SK-N-SH (cell line): ENCODE measurements at regions not wholly inside any gene's neighbourhood (a gene's known extent, or its start where the extent isn't known, plus 50 kb on each side); places are given as distances from the start of the nearest gene placed in this dataset.

Experiments used
- CTCF ChIA-PET: fragments of 300-600, 350-600 bp; formaldehyde crosslinking; extraction: SDS; loops from one replicate; lab custom pipeline; 2021; lab: Yijun Ruan, JAX
- POLR2A ChIA-PET: fragments of 350-600 bp; sonication (Branson Sonifier 250); formaldehyde crosslinking; extraction: SDS; loops from one replicate; lab custom pipeline; 2020; ENCODE audit warnings: antibody characterized with exemption, inconsistent platforms; lab: Yijun Ruan, JAX
- DNase-seq: peaks from one replicate; pipeline ENCODE4 v3.0.0; 2012
- H2AFZ ChIP-seq: fragments of 200-600 bp; sonication (generic); 2 replicates; pipeline ENCODE4 v1.8.1; 2016; ENCODE audit warnings: antibody characterized with exemption, mild to moderate bottlenecking, low read depth
- H3F3A ChIP-seq: fragments of 200-600 bp; sonication (generic); replicated peaks from 2 replicates; pipeline ENCODE3; 2016; ENCODE audit warnings: antibody characterized with exemption, mild to moderate bottlenecking; ENCODE audit not compliant: insufficient read depth
- H3K27ac ChIP-seq, 2 experiments: fragments of 200-500 bp in 1 of 2; fragments of 200-600 bp in 1 of 2; sonication (Bioruptor generic) in 1 of 2; sonication (generic), shearing (Covaris generic) in 1 of 2; 2 replicates each; pipeline versions ENCODE4 v1.5.1 to v1.6.1; 2014 to 2016; ENCODE audit warnings: low read depth in 2 of 2, inconsistent platforms in 1 of 2, low read length in 1 of 2, mild to moderate bottlenecking in 1 of 2, mixed read lengths in 1 of 2
- H3K27me3 ChIP-seq: fragments of 200-600 bp; sonication (generic), shearing (Covaris generic); 2 replicates; pipeline ENCODE4 v1.6.1; 2016; ENCODE audit warnings: mixed run types; ENCODE audit not compliant: insufficient read depth
- H3K36me3 ChIP-seq, 2 experiments: fragments of 200-500 bp in 1 of 2; fragments of 200-600 bp in 1 of 2; sonication (Bioruptor generic) in 1 of 2; sonication (generic) in 1 of 2; replicated peaks in 1 of 2; 2 replicates each; pipeline versions ENCODE3 to v1.5.1; 2014 to 2016; ENCODE audit warnings: low read length in 1 of 2, mild to moderate bottlenecking in 1 of 2; ENCODE audit not compliant: insufficient read depth in 2 of 2, control insufficient read depth in 1 of 2
- H3K4me1 ChIP-seq, 2 experiments: fragments of 200-500 bp in 1 of 2; fragments of 200-600 bp in 1 of 2; sonication (Bioruptor generic) in 1 of 2; sonication (generic), shearing (Covaris generic) in 1 of 2; 2 replicates each; pipeline versions ENCODE4 v1.5.1 to v1.6.1; 2014 to 2016; ENCODE audit warnings: low read depth in 1 of 2, low read length in 1 of 2, mixed run types in 1 of 2; ENCODE audit not compliant: insufficient read depth in 2 of 2, control insufficient read depth in 1 of 2
- H3K4me2 ChIP-seq: fragments of 200-600 bp; sonication (generic), shearing (Covaris generic); 2 replicates; pipeline ENCODE4 v1.6.1; 2017; ENCODE audit warnings: mixed run types
- H3K4me3 ChIP-seq, 2 experiments: fragments of 200-500 bp in 1 of 2; fragments of 200-600 bp in 1 of 2; sonication (Bioruptor generic) in 1 of 2; sonication (generic), shearing (Covaris generic) in 1 of 2; 2 replicates each; pipeline versions ENCODE4 v1.5.1 to v1.8.1; 2014 to 2016; ENCODE audit warnings: low read depth in 2 of 2, inconsistent platforms in 1 of 2, low read length in 1 of 2, mild to moderate bottlenecking in 1 of 2, mixed read lengths in 1 of 2, moderate library complexity in 1 of 2
- H3K79me2 ChIP-seq: fragments of 200-600 bp; sonication (generic); 2 replicates; pipeline ENCODE4 v1.8.1; 2017; ENCODE audit warnings: mild to moderate bottlenecking; ENCODE audit not compliant: insufficient read depth
- H3K9ac ChIP-seq: fragments of 200-600 bp; sonication (generic); 2 replicates; pipeline ENCODE4 v1.6.1; 2017; ENCODE audit warnings: mixed run types
- H3K9me2 ChIP-seq: fragments of 200-600 bp; sonication (generic); 2 replicates; pipeline ENCODE4 v1.6.1; 2017; ENCODE audit warnings: mixed run types
- H3K9me3 ChIP-seq: fragments of 200-600 bp; sonication (generic); 2 replicates; pipeline ENCODE4 v1.6.1; 2017; ENCODE audit warnings: mixed run types, mild to moderate bottlenecking, moderate library complexity
- H4K20me1 ChIP-seq: fragments of 200-600 bp; sonication (generic); 2 replicates; pipeline ENCODE4 v1.6.1; 2017; ENCODE audit warnings: mild to moderate bottlenecking, mixed run types; ENCODE audit not compliant: insufficient read depth
- ELF1 ChIP-seq: IDR thresholded peaks from 2 replicates; pipeline ENCODE4 v1.4.0; 2012
- EZH2phosphoT487 ChIP-seq: fragments of 200-600 bp; sonication (generic); IDR thresholded peaks from 2 replicates; pipeline ENCODE4 v1.6.1; 2017; ENCODE audit warnings: low read depth, mixed run types, mild to moderate bottlenecking, antibody characterized with exemption, moderate library complexity, borderline replicate concordance
- FOSL2 ChIP-seq: IDR thresholded peaks from 2 replicates; pipeline ENCODE4 v1.4.0; 2012; ENCODE audit warnings: low read depth, mild to moderate bottlenecking, moderate library complexity, borderline replicate concordance
- MXI1 ChIP-seq: IDR thresholded peaks from 2 replicates; pipeline ENCODE4 v1.6.1; 2012; ENCODE audit warnings: mild to moderate bottlenecking, low read depth, low read length, improper control_type of control experiment
- RXRA ChIP-seq: IDR thresholded peaks from 2 replicates; pipeline ENCODE4 v1.4.0; 2012; ENCODE audit warnings: low read depth, mild to moderate bottlenecking, borderline replicate concordance
- SIN3A ChIP-seq: IDR thresholded peaks from 2 replicates; pipeline ENCODE4 v1.6.1; 2012; ENCODE audit warnings: low read depth, mild to moderate bottlenecking, low read length, moderate library complexity, borderline replicate concordance
- WGBS: methylation state at CpG from one replicate; pipeline ENCODE4 v1.1.6; 2017; ENCODE audit warnings: low lambda C conversion rate; 5-methylcytosine and 5-hydroxymethylcytosine counted together
- TF ChIP-seq, protein P1 (sequence below): IDR thresholded peaks from 2 replicates; pipeline ENCODE4 v1.4.0; 2012; ENCODE audit warnings: low read depth, borderline replicate concordance
- TF ChIP-seq, protein P2 (sequence below): fragments of 150-350 bp; IDR thresholded peaks from 2 replicates; pipeline ENCODE4 v1.6.1; 2017; ENCODE audit warnings: antibody characterized with exemption, low read length, low read depth, borderline replicate concordance
- TF ChIP-seq, protein P3 (sequence below): IDR thresholded peaks from 2 replicates; pipeline ENCODE4 v1.4.0; 2012; ENCODE audit warnings: low read depth, borderline replicate concordance

DNA sequence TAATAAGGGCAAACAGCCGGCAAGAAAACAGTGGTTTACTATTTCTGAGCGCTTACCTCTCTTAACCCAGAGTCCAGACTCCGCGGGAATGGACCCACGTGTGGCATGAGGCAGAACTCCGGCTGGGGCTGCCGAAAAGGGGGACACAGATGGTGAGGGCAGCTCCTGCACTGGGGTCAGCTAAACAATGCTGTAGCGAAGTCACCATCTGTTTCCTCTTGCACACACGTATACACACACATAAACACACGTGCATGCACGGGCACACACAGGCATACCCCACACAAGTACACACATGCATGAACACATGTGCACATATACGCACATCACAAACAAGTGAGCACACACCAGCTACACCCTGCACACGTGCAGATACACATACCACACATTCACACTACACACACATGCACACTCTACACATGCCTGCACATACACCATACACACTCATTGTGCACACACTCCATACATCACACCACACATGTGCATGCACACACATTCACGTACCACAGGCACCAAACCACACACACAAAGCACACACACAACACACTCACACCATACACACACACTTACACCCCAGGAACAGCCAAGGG is 105.9 kb upstream of the ID2 start:
- no peak overlapping the region for H3K4me2 ChIP-seq

DNA sequence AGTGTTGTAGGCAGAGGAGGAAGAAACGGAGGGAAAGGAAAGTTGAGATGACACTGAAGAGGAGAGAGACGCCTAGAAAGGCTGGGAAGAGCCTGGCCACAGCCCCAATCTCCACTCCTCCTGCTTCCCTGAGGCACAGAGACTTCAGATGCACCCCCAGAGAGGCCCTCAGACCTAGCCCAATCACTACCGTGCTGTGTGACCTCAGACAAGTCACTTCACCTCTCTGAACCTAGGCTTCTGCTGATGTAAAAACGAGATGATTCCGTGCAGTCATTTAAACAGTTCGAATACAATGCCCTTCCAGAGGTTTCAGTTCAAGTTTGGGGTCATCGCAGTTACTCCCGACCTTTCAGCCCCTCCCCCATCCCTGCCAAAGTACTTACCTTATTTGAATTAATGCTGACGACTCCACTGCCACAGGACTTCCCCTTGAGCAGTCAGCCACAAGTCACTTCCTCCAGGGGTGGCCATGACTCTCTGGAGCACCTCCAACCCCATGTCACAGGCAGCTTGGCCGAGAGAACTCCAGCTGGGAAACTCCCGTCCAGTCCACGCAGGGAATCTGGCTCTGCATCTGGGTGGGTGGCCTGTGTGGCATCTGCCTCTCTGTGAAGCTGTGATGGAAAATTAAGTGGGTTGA is 105.2 kb upstream of the ID2 start:
- H4K20me1 ChIP-seq: no peaks in the 10 kb centered on the region
- POLR2A ChIA-PET: no interaction called here
- DNase-seq: no peak
- H2AFZ ChIP-seq: no peak overlapping the region
- no peak overlapping the region for H3K27ac ChIP-seq
- peaks cover 0 to 52% of the 10 kb centered on the region in 2 experiments; a peak in 2 of 4 replicates for H3K4me1 ChIP-seq
- H3K9me2 ChIP-seq: no peaks in the 10 kb centered on the region
- no peak overlapping the region for H3K4me3 ChIP-seq
- H3F3A ChIP-seq: no peaks in the 10 kb centered on the region
- H3K4me2 ChIP-seq: no peak overlapping the region
- TF ChIP-seq RXRA: no peak
- TF ChIP-seq MXI1: no peak
- TF ChIP-seq, protein P1, sequence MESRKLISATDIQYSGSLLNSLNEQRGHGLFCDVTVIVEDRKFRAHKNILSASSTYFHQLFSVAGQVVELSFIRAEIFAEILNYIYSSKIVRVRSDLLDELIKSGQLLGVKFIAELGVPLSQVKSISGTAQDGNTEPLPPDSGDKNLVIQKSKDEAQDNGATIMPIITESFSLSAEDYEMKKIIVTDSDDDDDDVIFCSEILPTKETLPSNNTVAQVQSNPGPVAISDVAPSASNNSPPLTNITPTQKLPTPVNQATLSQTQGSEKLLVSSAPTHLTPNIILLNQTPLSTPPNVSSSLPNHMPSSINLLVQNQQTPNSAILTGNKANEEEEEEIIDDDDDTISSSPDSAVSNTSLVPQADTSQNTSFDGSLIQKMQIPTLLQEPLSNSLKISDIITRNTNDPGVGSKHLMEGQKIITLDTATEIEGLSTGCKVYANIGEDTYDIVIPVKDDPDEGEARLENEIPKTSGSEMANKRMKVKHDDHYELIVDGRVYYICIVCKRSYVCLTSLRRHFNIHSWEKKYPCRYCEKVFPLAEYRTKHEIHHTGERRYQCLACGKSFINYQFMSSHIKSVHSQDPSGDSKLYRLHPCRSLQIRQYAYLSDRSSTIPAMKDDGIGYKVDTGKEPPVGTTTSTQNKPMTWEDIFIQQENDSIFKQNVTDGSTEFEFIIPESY: no peak
- TF ChIP-seq FOSL2: no peak
- TF ChIP-seq, protein P2, sequence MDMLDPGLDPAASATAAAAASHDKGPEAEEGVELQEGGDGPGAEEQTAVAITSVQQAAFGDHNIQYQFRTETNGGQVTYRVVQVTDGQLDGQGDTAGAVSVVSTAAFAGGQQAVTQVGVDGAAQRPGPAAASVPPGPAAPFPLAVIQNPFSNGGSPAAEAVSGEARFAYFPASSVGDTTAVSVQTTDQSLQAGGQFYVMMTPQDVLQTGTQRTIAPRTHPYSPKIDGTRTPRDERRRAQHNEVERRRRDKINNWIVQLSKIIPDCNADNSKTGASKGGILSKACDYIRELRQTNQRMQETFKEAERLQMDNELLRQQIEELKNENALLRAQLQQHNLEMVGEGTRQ: no peak
- TF ChIP-seq, protein P3, sequence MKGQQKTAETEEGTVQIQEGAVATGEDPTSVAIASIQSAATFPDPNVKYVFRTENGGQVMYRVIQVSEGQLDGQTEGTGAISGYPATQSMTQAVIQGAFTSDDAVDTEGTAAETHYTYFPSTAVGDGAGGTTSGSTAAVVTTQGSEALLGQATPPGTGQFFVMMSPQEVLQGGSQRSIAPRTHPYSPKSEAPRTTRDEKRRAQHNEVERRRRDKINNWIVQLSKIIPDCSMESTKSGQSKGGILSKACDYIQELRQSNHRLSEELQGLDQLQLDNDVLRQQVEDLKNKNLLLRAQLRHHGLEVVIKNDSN: no peak
- no peak for TF ChIP-seq EZH2phosphoT487
- no peak for TF ChIP-seq SIN3A
- no peak for TF ChIP-seq ELF1
- H3K9me3 ChIP-seq: no peaks in the 10 kb centered on the region
- CTCF ChIA-PET: interaction anchor here (1.3 kb wide), 1 partner anchor 34 kb away, joined by 3 read pairs; no protein-coding TSS in a partner anchor
- no peak overlapping the region for H3K9ac ChIP-seq
- H3K36me3 ChIP-seq: no peaks in the 10 kb centered on the region
- WGBS: 76% methylated on average over 12 of the region's 12 CpGs
- no peaks in the 10 kb centered on the region for H3K79me2 ChIP-seq
- H3K27me3 ChIP-seq: no peaks in the 10 kb centered on the region

More for the DNA sequence above, 105.9 kb upstream of the ID2 start:
- H4K20me1 ChIP-seq: no peaks in the 10 kb centered on the region
- 91% methylated on average over 11 of the region's 14 CpGs for WGBS
- CTCF ChIA-PET: no interaction called here
- no peak overlapping the region for H3K4me3 ChIP-seq
- no peak overlapping the region for H3K9ac ChIP-seq
- DNase-seq: no peak
- H3K27ac ChIP-seq: no peak overlapping the region
- no peaks in the 10 kb centered on the region for H3F3A ChIP-seq
- no peaks in the 10 kb centered on the region for H3K27me3 ChIP-seq
- H3K79me2 ChIP-seq: no peaks in the 10 kb centered on the region
- POLR2A ChIA-PET: interaction anchor here (1.1 to 2.6 kb wide), 4 partner anchors 9 to 106 kb away, joined by 3 to 15 read pairs (median 4); partner anchors contain the start of gene ID2
- peaks cover 0 to 45% of the 10 kb centered on the region in 2 experiments; a peak in 2 of 4 replicates for H3K4me1 ChIP-seq
- TF ChIP-seq SIN3A: no peak
- no peaks in the 10 kb centered on the region for H3K9me2 ChIP-seq
- no peaks in the 10 kb centered on the region for H3K36me3 ChIP-seq
- H2AFZ ChIP-seq: no peak overlapping the region
- H3K9me3 ChIP-seq: no peaks in the 10 kb centered on the region
